AML-193 (cell line): ENCODE measurements at regions not wholly inside any gene's neighbourhood (a gene's known extent, or its start where the extent isn't known, plus 50 kb on each side); places are given as distances from the start of the nearest gene placed in this dataset.
"Not testable (repeated sequence)": the region's sequence is repeated elsewhere in the genome, so short reads cannot be mapped to it uniquely, and the experiment has no call there.

Experiments
- DNase-seq, 2 experiments: peaks; one replicate each; lab custom pipeline; 2025; lab: John Stamatoyannopoulos, UW

DNA sequence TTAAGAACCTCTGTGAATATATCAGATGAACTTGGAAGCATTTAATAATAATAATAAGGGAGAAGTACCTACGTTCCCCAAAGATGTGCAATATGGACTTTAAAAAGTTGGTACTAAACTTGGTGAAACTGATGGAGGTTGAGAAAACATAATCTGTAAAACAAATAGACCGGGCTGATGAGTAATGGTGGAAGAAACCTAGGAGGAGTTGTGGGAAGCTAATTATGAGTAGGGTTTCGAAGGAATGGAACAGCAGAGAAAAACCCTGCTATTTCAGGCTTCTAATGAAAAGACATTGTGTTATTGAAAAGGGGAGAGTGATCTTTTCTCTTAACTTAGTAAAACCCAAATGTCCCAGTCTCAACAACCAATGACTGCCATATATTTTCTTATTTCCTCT lies 229.3 kb downstream of the PCSK1 start:
- no peak for DNase-seq

DNA sequence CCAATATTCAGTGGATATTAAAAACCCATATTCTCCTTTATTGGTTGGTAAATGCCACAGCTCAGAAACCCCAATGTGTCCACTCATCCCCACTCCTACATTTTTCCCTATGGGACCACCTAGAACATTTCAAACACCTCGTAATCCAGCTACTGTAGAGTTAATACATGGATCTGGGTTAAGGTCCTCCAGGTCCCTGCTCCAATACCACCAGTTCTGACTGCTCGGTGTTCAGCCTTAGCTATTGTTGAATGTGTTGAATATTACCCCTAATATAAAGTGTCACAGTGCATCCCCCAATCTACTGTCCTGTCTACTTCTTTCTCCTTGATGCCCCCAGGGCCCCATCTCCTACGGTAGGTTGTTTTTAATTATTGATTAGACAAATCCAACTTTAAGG lies 231.5 kb downstream of the PCSK1 start:
- DNase-seq, result no peak

- peak; percentile 24 to 48 for DNase-seq
Observed at GRCh38 chr5:96200641-96201040, 232.4 kb downstream of the PCSK1 start.

- no peak for DNase-seq
Observed at GRCh38 chr5:96199713-96200183, 233.3 kb downstream of the PCSK1 start.

GRCh38 chr5:96198356-96199058 lies 234.5 kb downstream of the PCSK1 start:
- no peak for DNase-seq

GRCh38 chr5:96197767-96198166 lies 235.3 kb downstream of the PCSK1 start:
- DNase-seq, result not testable (repeated sequence)

DNA sequence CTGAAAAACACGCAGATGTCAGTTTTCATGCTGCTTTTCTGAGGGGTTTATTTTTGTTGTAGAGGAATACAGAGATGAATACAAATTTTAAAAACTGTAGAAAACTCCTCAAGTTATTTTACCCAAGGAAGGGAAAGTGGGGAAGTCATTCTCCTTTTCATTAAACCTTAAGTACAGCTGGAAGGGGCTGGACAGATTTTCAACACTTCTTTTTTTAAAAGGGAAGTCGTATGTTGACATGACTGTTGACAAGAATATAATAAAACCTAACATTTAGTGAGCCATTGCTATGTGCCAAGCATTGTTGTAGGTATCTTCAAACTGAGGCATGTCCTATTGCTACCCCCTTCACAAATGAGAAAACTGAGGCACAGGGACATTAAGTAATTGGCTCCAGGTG lies 235.7 kb upstream of the ELL2 start:
- DNase-seq, result no peak

DNA sequence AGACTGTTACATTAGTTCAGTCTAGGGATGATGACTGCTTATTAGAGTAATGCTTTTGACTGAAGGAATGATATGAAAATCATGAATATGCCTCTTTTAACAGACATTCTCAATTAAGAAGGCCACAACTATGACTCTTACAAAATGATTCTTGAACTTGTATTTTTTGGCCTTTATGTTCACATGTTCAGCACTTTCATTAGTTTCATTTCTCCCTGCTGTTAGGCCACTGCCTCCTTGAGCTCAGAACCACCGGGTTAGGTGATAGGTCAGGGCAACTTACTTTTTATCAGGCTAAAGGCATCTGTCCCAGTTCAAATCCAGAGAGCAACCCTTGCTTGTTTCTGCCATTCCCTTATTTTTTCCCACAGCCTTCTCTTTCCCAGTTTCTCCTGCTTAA lies 235.2 kb upstream of the ELL2 start:
- DNase-seq, result no peak

- no peak for DNase-seq
Observed at GRCh38 chr5:96196407-96196806, 234.8 kb upstream of the ELL2 start.

GRCh38 chr5:96195123-96195522 lies 233.5 kb upstream of the ELL2 start:
- DNase-seq, result no peak

DNA sequence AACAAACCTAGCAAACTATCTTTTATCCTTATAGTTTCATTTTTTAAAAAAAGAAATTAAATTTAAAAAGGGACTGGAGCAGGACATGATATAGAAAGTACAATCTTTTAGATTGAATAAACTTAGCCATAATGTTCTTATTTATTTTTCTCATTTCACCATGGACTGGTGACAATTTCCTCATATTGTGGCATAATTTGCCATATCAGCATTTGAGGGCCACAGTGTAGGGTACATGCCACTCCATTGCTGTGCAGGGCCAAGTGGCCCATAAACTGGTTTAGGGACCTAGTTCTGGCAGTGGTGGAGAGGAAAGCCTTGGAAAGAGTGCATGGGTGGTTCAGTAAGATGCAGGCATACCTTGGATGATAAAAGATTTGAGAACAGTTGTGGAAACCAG lies 232.9 kb upstream of the ELL2 start:
- no peak for DNase-seq

DNA sequence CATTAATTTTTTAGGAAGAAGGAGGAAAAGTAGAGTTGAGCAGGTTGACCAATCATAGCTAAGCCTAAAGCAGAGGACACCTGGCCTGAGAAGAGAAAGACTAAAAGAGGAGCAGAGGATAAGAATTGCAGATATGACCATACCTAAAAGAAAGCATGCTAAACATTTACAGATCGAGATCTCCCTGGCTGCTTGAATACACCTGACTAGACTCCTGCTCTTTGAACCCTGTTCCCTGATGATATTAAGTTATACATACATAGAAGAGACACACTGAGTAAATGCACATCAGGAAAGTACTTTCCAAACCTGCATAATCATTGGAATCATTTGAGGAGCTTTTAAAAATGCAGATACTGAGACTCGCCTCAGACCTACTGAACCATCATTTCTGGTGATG lies 232.3 kb upstream of the ELL2 start:
- DNase-seq, result no peak

GRCh38 chr5:96189987-96190386 lies 228.3 kb upstream of the ELL2 start:
- DNase-seq, result no peak

- no peak for DNase-seq
Observed at GRCh38 chr5:96189028-96189826, 227.6 kb upstream of the ELL2 start.

- DNase-seq, result no peak
Observed at GRCh38 chr5:96187309-96188027, 225.8 kb upstream of the ELL2 start.

DNA sequence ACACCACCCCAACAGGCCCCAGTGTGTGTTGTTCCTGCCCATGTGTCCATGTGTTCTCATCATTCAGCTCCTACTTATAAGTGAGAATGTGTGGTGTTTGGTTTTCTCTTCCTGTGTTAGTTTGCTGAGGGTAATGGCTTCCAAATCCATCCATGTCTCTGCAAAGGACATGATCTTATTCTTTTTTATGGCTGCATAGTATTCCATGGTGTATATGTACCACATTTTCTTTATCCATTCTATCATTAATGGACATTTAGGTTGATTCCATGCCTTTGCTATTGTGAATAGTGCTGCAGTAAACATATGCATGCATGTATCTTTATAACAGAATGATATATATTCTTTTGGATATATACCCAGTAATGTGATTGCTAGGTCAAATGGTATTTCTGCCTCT lies 222.9 kb upstream of the ELL2 start:
- not testable (repeated sequence) for DNase-seq

GRCh38 chr5:96180684-96181435 lies 219.2 kb upstream of the ELL2 start:
- DNase-seq, result no peak

DNA sequence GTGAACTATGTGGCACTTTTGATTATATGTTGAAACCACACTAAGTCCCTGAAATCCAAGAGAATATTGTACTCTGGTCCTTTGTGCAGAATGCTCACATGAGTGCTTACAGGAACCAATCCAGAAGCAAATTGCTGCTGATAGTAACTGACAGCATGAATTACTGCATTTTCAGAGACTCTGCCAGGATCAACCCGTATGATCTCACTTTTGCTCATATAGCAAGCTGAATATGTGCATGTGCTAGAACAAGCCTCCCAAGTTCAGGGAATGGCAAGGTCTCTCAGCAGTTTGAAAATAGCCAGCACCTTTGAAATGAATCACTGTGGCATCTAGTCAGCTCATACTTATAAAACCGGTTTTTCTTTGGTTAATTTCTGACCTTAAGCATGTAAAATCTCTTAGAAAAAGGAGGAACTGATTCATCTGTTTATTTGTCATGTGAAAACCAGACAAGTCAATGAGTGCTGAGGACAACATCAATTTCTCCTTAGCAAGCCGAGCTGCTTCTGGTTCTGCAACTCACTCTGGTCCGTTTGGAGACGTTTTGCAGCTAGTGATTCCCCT lies 215.7 kb upstream of the ELL2 start:
- no peak for DNase-seq

DNA sequence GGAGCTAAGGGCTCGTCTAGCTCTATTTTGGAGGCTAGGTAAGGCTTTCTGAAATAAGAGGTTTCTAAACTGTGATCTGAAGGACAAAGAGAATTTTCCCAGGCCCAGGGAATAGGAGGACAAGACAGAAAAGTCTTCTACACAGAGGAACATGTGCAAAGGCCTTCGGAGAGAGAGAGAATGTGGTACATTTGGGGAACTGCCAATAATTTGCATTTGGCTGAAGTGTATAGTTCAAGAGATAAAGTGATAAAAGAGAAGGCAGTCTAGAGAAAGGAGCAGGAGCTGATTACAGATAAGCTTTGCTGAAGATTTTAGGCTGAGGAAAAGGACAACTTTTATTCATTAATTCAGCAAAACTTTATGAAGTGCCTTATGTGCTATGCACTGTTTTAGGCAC lies 214.4 kb upstream of the ELL2 start:
- no peak for DNase-seq

DNA sequence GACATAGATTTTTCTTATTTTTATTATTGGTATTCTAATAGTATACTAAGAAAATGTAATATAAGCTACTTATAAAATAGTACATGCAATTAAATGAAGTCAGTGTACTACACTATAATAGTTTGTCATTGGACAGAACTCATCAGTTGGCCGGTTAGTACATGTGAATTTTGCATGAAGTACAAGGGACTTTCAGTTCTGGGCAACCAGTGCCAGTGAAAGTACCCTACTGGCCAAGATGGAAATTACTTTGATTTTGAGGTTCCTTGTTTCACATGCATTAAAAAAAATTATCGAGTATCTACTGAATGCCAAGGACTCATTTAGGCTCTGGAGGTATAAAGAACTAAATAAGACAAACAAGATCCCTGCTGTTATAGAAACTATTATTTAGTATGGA lies 213.4 kb upstream of the ELL2 start:
- DNase-seq, result peak; percentile 33 to 41

GRCh38 chr5:96173366-96173765 lies 211.7 kb upstream of the ELL2 start:
- no peak for DNase-seq

DNA sequence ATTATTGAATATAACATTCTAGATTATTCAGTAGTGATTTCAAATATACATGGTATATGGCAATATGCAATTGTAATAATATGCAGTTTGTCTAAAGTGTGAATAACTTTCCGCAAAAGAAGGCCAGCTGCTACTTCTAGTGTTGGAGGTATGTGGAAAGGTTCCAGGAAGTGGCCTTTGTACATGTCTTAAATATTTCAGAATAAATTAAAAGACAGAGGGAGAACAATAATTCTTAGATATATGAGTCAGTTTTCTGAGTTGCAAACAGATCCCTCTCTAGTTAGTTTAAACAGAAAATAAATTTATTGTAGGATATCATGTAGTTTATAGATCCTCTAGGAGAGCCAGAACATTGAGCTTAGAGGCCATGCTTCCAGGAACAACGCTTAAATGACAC lies 210.8 kb upstream of the ELL2 start:
- no peak for DNase-seq
